ENCODE measurements at regions not wholly inside any gene's neighbourhood (a gene's known extent, or its start where the extent isn't known, plus 50 kb on each side); places are given as distances from the start of the nearest gene placed in this dataset.
"Not testable (repeated sequence)": the region's sequence is repeated elsewhere in the genome, so short reads cannot be mapped to it uniquely, and the experiment has no call there.

DNA sequence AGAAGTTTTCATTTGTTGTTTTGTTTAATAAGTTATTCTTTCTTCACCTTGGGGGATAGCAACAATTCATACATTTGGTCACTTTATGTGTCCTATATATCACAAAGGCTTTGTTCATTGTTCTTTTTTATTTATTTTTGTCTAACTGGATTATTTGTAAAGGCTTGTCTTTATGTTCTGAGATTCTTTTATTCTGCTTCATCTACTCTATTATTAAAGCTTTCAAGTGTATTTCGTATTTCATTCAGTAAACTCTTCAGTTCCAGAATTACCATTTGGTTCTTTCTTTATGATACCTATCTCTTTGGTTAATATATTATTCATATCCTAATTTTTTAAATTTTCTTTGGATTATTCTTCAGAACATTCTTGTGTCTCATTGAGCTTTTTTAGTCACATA lies 942.9 kb downstream of the ANKRD7 start:
- FAIRE-seq, result no peak

DNA sequence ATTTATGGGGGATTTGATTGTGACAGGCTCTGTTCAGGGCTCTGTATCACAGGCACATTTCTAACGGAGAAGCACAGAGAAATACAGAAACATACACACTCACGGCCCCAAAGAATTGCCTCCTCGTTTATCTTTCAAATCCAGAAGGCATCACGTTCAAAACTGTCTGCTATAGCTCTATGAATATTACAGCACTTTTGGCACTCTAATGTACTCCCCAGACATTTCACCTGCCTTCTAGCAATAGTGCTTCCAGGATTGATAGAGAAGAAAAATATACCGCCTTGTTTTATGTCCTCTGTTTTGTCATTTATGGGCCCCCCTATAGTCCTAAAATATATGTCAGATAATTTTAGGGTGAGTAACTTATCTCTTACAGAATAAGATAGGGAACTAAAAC lies 947.5 kb downstream of the ANKRD7 start:
- no peak for FAIRE-seq

GRCh38 chr7:119175911-119176627 lies 951.6 kb downstream of the ANKRD7 start:
- FAIRE-seq, result no peak

DNA sequence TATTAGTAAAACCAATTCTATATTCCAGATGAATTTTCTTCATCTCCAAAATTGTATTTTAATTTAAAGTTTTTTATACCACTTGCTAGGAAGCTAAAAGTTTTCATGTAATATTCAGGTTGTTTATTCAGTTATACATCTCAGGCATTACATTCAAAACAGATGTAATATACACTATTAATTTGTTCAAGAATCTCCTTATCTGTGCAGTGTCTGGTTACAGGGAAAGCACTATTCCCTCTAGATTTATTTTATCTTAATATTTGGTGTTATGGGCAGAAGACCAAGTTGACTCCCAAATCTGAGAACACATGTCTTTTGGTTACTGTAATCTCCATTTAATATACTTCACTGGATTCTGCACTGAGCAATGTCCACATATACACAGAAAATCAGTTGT lies 953.4 kb downstream of the ANKRD7 start:
- no peak for FAIRE-seq

GRCh38 chr7:119184124-119184788 lies 959.8 kb downstream of the ANKRD7 start:
- FAIRE-seq, result no peak

DNA sequence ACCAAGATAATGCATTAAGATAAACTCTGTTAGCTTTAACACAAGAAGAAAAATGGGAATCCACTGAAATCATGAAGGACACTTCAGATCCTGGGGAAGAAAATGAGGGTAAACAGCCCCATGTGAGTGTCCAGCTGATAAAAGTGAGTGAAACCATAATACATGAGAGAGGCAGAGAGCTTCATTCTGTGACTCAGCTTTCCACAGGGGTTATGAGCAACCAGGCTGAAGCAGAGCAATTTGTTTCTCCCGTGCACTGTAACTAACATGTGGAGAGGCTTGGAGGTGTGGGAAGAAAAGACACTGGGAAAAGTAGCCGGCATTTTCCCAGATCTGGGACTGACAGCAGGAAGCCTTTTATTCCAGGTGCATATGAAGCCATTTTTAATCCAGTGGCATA lies 971.7 kb downstream of the ANKRD7 start:
- no peak for FAIRE-seq

DNA sequence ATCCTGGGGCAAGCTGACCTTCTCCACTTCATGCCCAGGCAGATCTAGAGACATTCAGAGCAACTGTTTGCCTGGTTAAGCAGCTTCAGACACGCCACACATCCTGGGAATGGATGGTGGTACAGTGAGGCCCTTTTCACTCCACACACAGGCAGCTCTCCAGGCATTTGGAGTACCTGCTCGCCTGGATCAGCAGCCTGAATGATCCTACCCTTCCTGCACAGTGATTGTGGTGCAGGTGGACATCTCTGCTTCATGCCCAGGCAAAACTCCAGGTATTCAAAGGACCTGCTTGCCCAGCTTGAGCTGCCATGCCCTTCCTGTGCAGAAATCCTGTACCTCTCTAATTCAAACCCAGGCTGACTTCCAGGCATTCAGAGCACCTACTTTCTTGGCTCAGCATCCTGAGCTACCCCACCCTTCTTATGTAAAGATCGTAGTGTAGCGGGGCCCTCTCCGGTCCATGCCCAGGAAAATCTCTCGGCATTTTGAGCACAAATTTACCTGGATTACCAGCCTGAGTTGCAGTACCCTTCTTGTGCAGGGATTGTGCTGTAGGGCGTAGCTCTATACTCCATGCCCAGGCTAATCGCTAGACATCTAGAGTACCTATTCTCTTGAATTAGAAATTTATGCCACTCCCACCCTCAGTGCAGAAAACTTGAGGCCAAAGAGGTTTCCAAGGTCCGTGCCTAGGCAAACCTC lies 972.8 kb downstream of the ANKRD7 start:
- FAIRE-seq, result no peak

GRCh38 chr7:119197877-119198527 lies 973.5 kb downstream of the ANKRD7 start:
- no peak for FAIRE-seq

DNA sequence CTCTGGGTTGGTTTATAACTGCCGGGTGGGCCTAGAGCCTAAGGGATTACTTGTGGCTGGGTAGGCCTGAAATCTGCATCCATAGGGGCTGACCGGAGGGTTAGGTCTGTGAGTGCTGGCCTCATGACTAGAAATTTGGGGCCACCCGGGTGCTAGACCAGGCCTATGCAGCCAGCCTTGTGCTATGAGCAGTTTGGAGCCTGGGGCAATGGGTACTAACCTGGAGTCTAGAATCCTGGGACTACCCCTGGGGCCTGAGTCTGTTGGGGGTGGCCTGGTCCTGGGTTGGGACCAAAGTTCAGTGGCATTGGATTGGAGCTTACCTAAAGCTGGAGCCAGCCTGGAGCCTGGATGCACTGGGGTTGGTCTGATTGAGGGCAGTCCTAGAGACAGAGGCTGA lies 995.2 kb downstream of the ANKRD7 start:
- FAIRE-seq, result no peak

- no peak for FAIRE-seq
These were observed 999.4 kb downstream of the ANKRD7 start for GRCh38 chr7:119223930-119224329.

- no peak for FAIRE-seq
These were observed 1004.0 kb downstream of the ANKRD7 start for GRCh38 chr7:119228482-119228881.

- no peak for FAIRE-seq
These were observed 1007.6 kb downstream of the ANKRD7 start for GRCh38 chr7:119232091-119232490.

- no peak for FAIRE-seq
These were observed 1008.5 kb downstream of the ANKRD7 start for GRCh38 chr7:119233015-119233414.

GRCh38 chr7:119252962-119253361 lies 1020.0 kb upstream of the KCND2 start:
- FAIRE-seq, result no peak

DNA sequence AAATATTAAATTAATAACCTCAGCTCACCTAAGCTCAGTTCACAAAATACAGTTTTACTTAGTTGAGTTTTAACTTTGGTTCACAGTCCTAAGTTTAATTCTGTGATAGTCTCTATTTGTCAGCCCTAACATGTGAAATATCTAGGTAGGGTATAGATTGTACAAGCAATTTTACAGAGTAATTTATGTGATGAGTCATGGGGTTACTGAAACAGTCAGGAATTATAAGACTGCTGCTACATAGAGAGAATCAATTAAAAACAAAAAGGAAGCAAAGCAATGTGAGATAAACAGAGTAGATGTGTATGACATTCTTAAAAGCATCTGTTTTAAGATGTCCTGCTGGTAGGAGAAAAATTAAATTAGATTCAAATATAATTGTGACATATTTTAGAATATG lies 1018.2 kb upstream of the KCND2 start:
- FAIRE-seq, result no peak

DNA sequence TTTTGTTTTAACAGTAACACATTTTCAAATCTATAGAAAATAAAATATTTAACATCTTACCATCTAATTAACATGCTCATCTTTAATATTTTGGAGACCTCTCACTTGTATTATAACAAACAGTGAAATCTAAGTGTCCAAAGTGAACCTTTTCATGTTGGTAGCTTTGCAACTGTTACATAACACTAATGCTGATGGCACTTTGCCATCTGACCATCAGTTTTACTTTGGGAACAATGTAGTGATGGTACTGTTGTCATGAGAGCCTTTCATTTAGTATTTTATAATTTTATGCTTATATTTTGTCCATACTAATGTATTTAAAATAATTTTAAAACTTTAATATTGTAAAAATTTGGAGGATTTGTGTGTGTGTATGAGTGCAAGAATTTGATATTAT lies 1017.0 kb upstream of the KCND2 start:
- no peak for FAIRE-seq

DNA sequence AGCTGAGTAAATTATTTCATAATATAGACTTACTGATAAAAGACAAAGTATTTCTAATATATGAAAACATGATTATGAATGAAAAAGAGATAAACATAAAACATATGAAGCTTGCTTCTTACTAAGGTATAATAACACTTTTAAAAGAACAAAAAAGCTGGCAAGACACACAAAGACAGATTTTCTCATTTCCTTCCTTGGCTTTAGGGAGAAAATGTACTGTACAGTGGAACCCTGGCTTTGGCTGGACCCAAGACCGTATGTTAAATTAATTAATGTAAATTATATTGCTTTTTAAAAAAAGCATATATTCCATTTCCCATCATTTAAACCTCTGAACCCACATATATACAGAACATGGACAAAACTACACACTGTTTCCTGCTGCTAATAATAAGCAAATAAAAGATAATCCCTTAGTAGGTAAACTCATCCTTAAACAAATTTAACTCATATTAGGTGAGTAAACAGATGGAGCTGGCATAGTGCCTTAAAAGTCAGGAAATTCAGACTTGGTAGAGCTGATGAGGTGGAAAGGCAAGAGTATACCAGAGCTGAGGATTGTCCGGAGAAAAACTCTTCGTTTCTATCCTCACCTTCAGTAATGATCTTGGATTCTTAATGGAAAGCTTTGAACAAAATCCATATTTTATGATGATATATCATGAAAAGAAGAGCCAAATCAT lies 1016.4 kb upstream of the KCND2 start:
- FAIRE-seq, result no peak

GRCh38 chr7:119266790-119267189 lies 1006.2 kb upstream of the KCND2 start:
- not testable (repeated sequence) for FAIRE-seq

DNA sequence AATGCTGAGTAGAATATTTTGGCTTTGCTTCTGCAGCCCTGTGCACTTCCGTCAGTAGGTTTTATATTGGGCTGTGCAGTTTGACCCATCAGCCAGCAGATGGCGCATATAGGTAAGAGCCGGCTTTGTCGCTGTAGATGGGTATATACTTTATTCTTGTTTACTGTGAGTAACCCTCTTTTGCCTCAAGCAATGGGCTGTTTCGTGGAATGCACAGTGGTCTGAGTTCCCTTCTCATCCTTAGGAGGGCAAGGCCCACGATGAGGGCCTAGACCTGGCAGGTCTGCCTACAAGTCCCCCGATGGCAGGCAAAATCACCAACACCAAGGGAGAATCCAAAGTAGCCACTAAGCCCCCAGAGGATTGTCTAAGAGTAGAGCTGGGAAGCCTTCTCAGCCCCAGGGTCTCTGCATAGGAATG lies 1002.9 kb upstream of the KCND2 start:
- FAIRE-seq, result no peak

GRCh38 chr7:119270644-119271043 lies 1002.3 kb upstream of the KCND2 start:
- FAIRE-seq, result no peak

GRCh38 chr7:119271147-119271779 lies 1001.7 kb upstream of the KCND2 start:
- FAIRE-seq, result no peak

- FAIRE-seq, result no peak
These were observed 991.7 kb upstream of the KCND2 start for GRCh38 chr7:119281181-119281846.

Data from colon (tissue), 2 donors.